GM12878 (cell line): ENCODE measurements at regions not wholly inside any gene's neighbourhood (a gene's known extent, or its start where the extent isn't known, plus 50 kb on each side); places are given as distances from the start of the nearest gene placed in this dataset.

Experiments used
- ATAC-seq: fragments of 200-7000 bp; cut with Tn5 transposase; 3 replicates; pipeline ENCODE4 v1.9.1; 2020; ENCODE audit warnings: mild to moderate bottlenecking, moderate library complexity
- BruUV-seq: library from RNA; stranded (reverse); fragments of 400-500 nt; replicated peaks from 2 replicates; lab custom pipeline; 2021; lab: Mats Ljungman, UMichigan
- CTCF ChIA-PET: fragments of 300-600 bp; sonication (Branson Sonifier 250); formaldehyde crosslinking; extraction: SDS; loops from one replicate; lab custom pipeline; 2021; ENCODE audit warnings: inconsistent platforms; lab: Yijun Ruan, JAX
- POLR2A ChIA-PET: fragments of 350-600 bp; formaldehyde crosslinking; extraction: SDS; loops from one replicate; lab custom pipeline; 2021; ENCODE audit warnings: inconsistent platforms; lab: Charles Lee
- RAD21 ChIA-PET: fragments of 300-600 bp; sonication (Branson Sonifier 250); formaldehyde crosslinking; loops from one replicate; lab custom pipeline; 2023; ENCODE audit warnings: antibody characterized with exemption; ENCODE audit not compliant: unreplicated experiment; lab: Charles Lee
- SMC1A ChIA-PET: fragments of 300-600 bp; sonication (Branson Sonifier 250); formaldehyde crosslinking; loops from one replicate; lab custom pipeline; 2023; ENCODE audit not compliant: unreplicated experiment, uncharacterized antibody; lab: Charles Lee
- DNase-seq: peaks from one replicate; pipeline ENCODE4 v3.0.0-alpha.2; 2011; ENCODE audit warnings: low read depth, low spot score
- FAIRE-seq: peaks from 3 replicates; lab custom pipeline; 2011; peaks lifted over from hg19 to GRCh38; lab: Jason Lieb, UNC
- H2AFZ ChIP-seq: 2 replicates; pipeline ENCODE4 v1.6.0; 2011; ENCODE audit warnings: low read depth, low read length, control low read depth; ENCODE audit not compliant: control insufficient read depth
- H3K27ac ChIP-seq: 2 replicates; pipeline ENCODE4 v1.5.1; 2011; ENCODE audit warnings: control low read depth; ENCODE audit not compliant: control insufficient read depth, insufficient read depth
- H3K27me3 ChIP-seq, 2 experiments: replicated peaks in 1 of 2; 2 replicates each; pipeline versions ENCODE4 v1.6.0 to v1.6.1; 2011; ENCODE audit warnings: low read length in 1 of 2; ENCODE audit not compliant: control insufficient read depth in 2 of 2, insufficient read depth in 2 of 2
- H3K36me3 ChIP-seq, 2 experiments: 2 replicates each; pipeline ENCODE4 v1.5.1; 2011; ENCODE audit warnings: low read length in 1 of 2; ENCODE audit not compliant: control insufficient read depth in 2 of 2, insufficient read depth in 2 of 2
- H3K4me1 ChIP-seq: 2 replicates; pipeline ENCODE4 v1.6.1; 2011; ENCODE audit warnings: mild to moderate bottlenecking, low read length, moderate library complexity, mixed read lengths; ENCODE audit not compliant: control insufficient read depth, insufficient read depth
- H3K4me2 ChIP-seq: 2 replicates; pipeline ENCODE4 v1.6.0; 2011; ENCODE audit warnings: control low read depth; ENCODE audit not compliant: control insufficient read depth, insufficient read depth
- H3K4me3 ChIP-seq: fragments of 200-600 bp; sonication (generic); 2 replicates; pipeline ENCODE4 v1.5.1; 2016
- H3K79me2 ChIP-seq: 2 replicates; pipeline ENCODE4 v1.6.0; 2011; ENCODE audit warnings: low read length; ENCODE audit not compliant: control insufficient read depth, insufficient read depth
- H3K9ac ChIP-seq: 2 replicates; pipeline ENCODE4 v1.8.0; 2011; ENCODE audit warnings: low read length, control low read depth, mixed read lengths; ENCODE audit not compliant: control insufficient read depth, insufficient read depth
- H3K9me3 ChIP-seq: replicated peaks from 3 replicates; pipeline ENCODE4 v1.5.1; 2011; ENCODE audit warnings: mild to moderate bottlenecking, low read length; ENCODE audit not compliant: control insufficient read depth, insufficient read depth
- H4K20me1 ChIP-seq: 2 replicates; pipeline ENCODE4 v1.6.0; 2011; ENCODE audit not compliant: control insufficient read depth, insufficient read depth
- BCL11A ChIP-seq: IDR thresholded peaks from 2 replicates; pipeline ENCODE4 v1.6.1; 2011; ENCODE audit warnings: low read depth, low read length
- BRCA1 ChIP-seq: IDR thresholded peaks from 2 replicates; pipeline ENCODE4 v1.6.1; 2011; ENCODE audit warnings: low read depth, low read length, improper control_type of control experiment
- DPF2 ChIP-seq: fragments of 450-650 bp; IDR thresholded peaks from 2 replicates; pipeline ENCODE4 v1.6.1; 2017; ENCODE audit warnings: mild to moderate bottlenecking
- HDAC6 ChIP-seq: fragments of 200-600 bp; sonication (generic); IDR thresholded peaks from one replicate; pipeline ENCODE4 v1.8.0; 2017; ENCODE audit warnings: antibody characterized with exemption; ENCODE audit not compliant: unreplicated experiment
- HDGF ChIP-seq: fragments of 450-650 bp; IDR thresholded peaks from 2 replicates; pipeline ENCODE4 v1.6.1; 2016; ENCODE audit warnings: antibody characterized with exemption
- KDM1A ChIP-seq: fragments of 200-600 bp; sonication (generic); IDR thresholded peaks from 2 replicates; pipeline ENCODE4 v1.6.1; 2016; ENCODE audit warnings: borderline replicate concordance
- MEF2B ChIP-seq: fragments of 450-650 bp; IDR thresholded peaks from 2 replicates; pipeline ENCODE4 v1.6.1; 2018; ENCODE audit warnings: mild to moderate bottlenecking, moderate library complexity; ENCODE audit not compliant: partially characterized antibody, poor library complexity, severe bottlenecking
- MXI1 ChIP-seq: fragments of 150-350 bp; IDR thresholded peaks from 2 replicates; pipeline ENCODE4 v1.6.1; 2011; ENCODE audit warnings: low read depth, mild to moderate bottlenecking, inconsistent platforms, low read length, improper control_type of control experiment
- NFYA ChIP-seq: IDR thresholded peaks from 2 replicates; pipeline ENCODE4 v1.6.1; 2011; ENCODE audit warnings: low read depth, mild to moderate bottlenecking, low read length, improper control_type of control experiment, borderline replicate concordance
- NFYB ChIP-seq: IDR thresholded peaks from 2 replicates; pipeline ENCODE4 v1.6.1; 2011; ENCODE audit warnings: low read depth, mild to moderate bottlenecking, low read length, improper control_type of control experiment, moderate library complexity; ENCODE audit not compliant: insufficient read depth
- POLR2A ChIP-seq: IDR thresholded peaks from 2 replicates; pipeline ENCODE4 v1.6.1; 2011; ENCODE audit warnings: low read depth, mild to moderate bottlenecking, low read length
- POLR2AphosphoS5 ChIP-seq: IDR thresholded peaks from 2 replicates; pipeline ENCODE4 v1.6.1; 2011; ENCODE audit warnings: mild to moderate bottlenecking, low read length, inconsistent platforms
- SREBF1 ChIP-seq: IDR thresholded peaks from 2 replicates; pipeline ENCODE4 v1.6.1; 2012; ENCODE audit warnings: mild to moderate bottlenecking, low read length
- STAT3 ChIP-seq: IDR thresholded peaks from 2 replicates; pipeline ENCODE4 v1.6.1; 2011; ENCODE audit warnings: low read depth, low read length, improper control_type of control experiment
- ZNF217 ChIP-seq: fragments of 450-650 bp; IDR thresholded peaks from 2 replicates; pipeline ENCODE4 v1.6.1; 2017; ENCODE audit warnings: antibody characterized with exemption, mild to moderate bottlenecking
- WGBS: methylation state at CpG from one replicate; pipeline ENCODE4 v1.1.6; 2016; ENCODE audit warnings: low lambda C conversion rate; ENCODE audit not compliant: insufficient replicate concordance, insufficient coverage; ENCODE audit errors: missing lambda C conversion rate; 5-methylcytosine and 5-hydroxymethylcytosine counted together
- in situ Hi-C: fragments of 300-500 bp; cut with MboI; formaldehyde crosslinking; loops from 9 replicates; pipeline ENCODE4 v1.14.3; 2018; ENCODE audit warnings: mixed read lengths
- intact Hi-C: fragments of 100-400 bp; cut with micrococcal nuclease; formaldehyde crosslinking; loops from one replicate; pipeline ENCODE4 v1.14.2; 2022; ENCODE audit not compliant: unreplicated experiment
- TF ChIP-seq, protein P1 (sequence below): fragments of 450-650 bp; IDR thresholded peaks from 2 replicates; pipeline ENCODE4 v1.6.1; 2017; ENCODE audit warnings: antibody characterized with exemption, mild to moderate bottlenecking, moderate library complexity

DNA sequence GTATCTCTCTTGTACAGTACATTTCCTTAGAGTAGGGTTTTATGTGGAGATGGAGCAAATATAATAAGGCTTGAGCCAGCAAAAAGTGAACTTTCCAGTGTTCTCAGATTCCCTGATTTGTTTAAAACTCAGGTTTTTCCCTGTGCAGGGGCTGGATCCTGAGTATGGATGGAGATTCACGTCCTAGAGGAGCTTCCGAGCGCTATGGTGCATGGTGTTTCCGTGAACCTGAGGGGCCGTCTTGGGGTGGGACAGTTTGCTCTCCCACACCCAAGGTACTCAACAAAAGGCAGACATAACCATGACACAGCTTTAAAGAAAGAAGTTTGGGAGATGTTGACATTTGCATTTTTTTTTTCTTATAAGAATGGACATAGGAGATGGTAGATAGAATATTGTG lies 122.5 kb downstream of the SEC23IP start:
- no peak for FAIRE-seq
- no peak for ATAC-seq
- H3K36me3 ChIP-seq, result no peaks in the 10 kb centered on the region
- intact Hi-C loops (no loop called here), in situ Hi-C loops (no loop called here)
- ChIA-PET SMC1A (no interaction called here), RAD21 (no interaction called here), CTCF (no interaction called here), POLR2A (no interaction called here)
- 42% methylated on average over 5 of the region's 5 CpGs for WGBS
- H3K27me3 ChIP-seq, result no peaks in the 10 kb centered on the region; a peak in 1 of 4 replicates
- TF ChIP-seq POLR2AphosphoS5 (no peak), KDM1A (no peak), BCL11A (no peak), SREBF1 (no peak), STAT3 (no peak), MEF2B (no peak)
- BruUV-seq, result no TSS peak
- H3K4me2 ChIP-seq, result no peak overlapping the region
- DNase-seq, result no peak
- H3K79me2 ChIP-seq, result no peaks in the 10 kb centered on the region
- H3K9ac ChIP-seq, result no peak overlapping the region
- H3K27ac ChIP-seq, result no peak overlapping the region
- H4K20me1 ChIP-seq, result no peaks in the 10 kb centered on the region
- no peaks in the 10 kb centered on the region for H3K9me3 ChIP-seq
- H3K4me1 ChIP-seq, result no peaks in the 10 kb centered on the region
- no peak overlapping the region for H2AFZ ChIP-seq
- no peak overlapping the region for H3K4me3 ChIP-seq

DNA sequence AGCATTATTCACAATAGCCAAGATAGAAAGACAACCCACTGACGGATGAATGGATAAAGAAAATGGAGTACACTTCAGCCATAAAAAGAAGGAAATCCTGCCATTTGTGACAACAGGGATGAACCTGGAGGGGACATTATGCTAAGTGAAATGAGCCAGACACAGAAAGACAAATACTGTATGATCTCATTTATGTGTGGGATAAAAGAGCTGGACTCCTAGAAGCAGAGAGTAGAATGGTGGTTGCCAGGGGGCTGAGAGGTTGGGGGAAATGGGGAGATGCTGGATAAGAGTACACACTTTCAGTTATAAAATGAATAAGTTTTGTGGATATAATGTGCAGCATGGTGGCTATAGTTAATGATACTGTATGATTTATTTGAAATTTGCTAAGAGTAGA lies 124.4 kb downstream of the SEC23IP start:
- no peak overlapping the region for H3K27ac ChIP-seq
- 80% methylated on average over 1 of the region's 1 CpG for WGBS
- no TSS peak for BruUV-seq
- H3K4me1 ChIP-seq, result no peaks in the 10 kb centered on the region
- RAD21 ChIA-PET, result no interaction called here
- ATAC-seq (no peak), DNase-seq (no peak), FAIRE-seq (no peak)
- no peaks in the 10 kb centered on the region for H4K20me1 ChIP-seq
- no peak overlapping the region for H2AFZ ChIP-seq
- in situ Hi-C loops, result no loop called here
- POLR2A ChIA-PET, result no interaction called here
- CTCF ChIA-PET, result no interaction called here
- no peak for TF ChIP-seq MXI1
- no peak for TF ChIP-seq ZNF217
- TF ChIP-seq POLR2A, result no peak
- TF ChIP-seq DPF2, result no peak
- no peak for TF ChIP-seq BRCA1
- no peak for TF ChIP-seq HDGF
- TF ChIP-seq, protein P1, sequence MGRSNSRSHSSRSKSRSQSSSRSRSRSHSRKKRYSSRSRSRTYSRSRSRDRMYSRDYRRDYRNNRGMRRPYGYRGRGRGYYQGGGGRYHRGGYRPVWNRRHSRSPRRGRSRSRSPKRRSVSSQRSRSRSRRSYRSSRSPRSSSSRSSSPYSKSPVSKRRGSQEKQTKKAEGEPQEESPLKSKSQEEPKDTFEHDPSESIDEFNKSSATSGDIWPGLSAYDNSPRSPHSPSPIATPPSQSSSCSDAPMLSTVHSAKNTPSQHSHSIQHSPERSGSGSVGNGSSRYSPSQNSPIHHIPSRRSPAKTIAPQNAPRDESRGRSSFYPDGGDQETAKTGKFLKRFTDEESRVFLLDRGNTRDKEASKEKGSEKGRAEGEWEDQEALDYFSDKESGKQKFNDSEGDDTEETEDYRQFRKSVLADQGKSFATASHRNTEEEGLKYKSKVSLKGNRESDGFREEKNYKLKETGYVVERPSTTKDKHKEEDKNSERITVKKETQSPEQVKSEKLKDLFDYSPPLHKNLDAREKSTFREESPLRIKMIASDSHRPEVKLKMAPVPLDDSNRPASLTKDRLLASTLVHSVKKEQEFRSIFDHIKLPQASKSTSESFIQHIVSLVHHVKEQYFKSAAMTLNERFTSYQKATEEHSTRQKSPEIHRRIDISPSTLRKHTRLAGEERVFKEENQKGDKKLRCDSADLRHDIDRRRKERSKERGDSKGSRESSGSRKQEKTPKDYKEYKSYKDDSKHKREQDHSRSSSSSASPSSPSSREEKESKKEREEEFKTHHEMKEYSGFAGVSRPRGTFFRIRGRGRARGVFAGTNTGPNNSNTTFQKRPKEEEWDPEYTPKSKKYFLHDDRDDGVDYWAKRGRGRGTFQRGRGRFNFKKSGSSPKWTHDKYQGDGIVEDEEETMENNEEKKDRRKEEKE, result no peak
- TF ChIP-seq HDAC6, result no peak
- no peak for TF ChIP-seq NFYB
- no peak for TF ChIP-seq NFYA
- SMC1A ChIA-PET, result interaction anchor here (1.1 kb wide), 1 partner anchor 10 kb away, joined by 3 read pairs; no protein-coding TSS in a partner anchor
- H3K4me2 ChIP-seq, result no peak overlapping the region
- H3K4me3 ChIP-seq, result no peak overlapping the region
- H3K36me3 ChIP-seq, result no peaks in the 10 kb centered on the region
- H3K9me3 ChIP-seq, result no peaks in the 10 kb centered on the region
- no peaks in the 10 kb centered on the region for H3K79me2 ChIP-seq
- no peaks in the 10 kb centered on the region; a peak in 2 of 4 replicates for H3K27me3 ChIP-seq
- no peak overlapping the region for H3K9ac ChIP-seq
- intact Hi-C loops, result no loop called here
